Peyer's patch (tissue), 4 donors: ENCODE measurements at regions not wholly inside any gene's neighbourhood (a gene's known extent, or its start where the extent isn't known, plus 50 kb on each side); places are given as distances from the start of the nearest gene placed in this dataset.

Experiments used
- DNase-seq, 3 donors: peaks; one replicate each; pipeline ENCODE4 v3.0.0-alpha.2; 2017 to 2019
- H3K27ac ChIP-seq, 4 donors: fragments of 200-600 bp; sonication (generic); one replicate each; pipeline ENCODE4 v1.5.1; 2016 to 2019
- H3K27me3 ChIP-seq, 2 donors: fragments of 200-600 bp; sonication (generic); one replicate each; pipeline ENCODE4 v1.5.1; 2019
- H3K36me3 ChIP-seq, 3 donors: fragments of 200-600 bp; sonication (generic); one replicate each; pipeline ENCODE4 v1.5.1; 2016 to 2019
- H3K4me1 ChIP-seq, 4 donors: fragments of 200-600 bp; sonication (generic); one replicate each; pipeline ENCODE4 v1.5.1; 2016 to 2019
- H3K4me3 ChIP-seq, 4 donors: fragments of 200-600 bp; sonication (generic); 1 replicate in 3 of 4; 2 replicates in 1 of 4; pipeline ENCODE4 v1.5.1; 2016 to 2019; ENCODE audit warnings: mild to moderate bottlenecking in 1 of 4
- H3K9me3 ChIP-seq, 4 donors: fragments of 200-600 bp; sonication (generic); one replicate each; pipeline ENCODE4 v1.5.1; 2016 to 2019; ENCODE audit warnings: mild to moderate bottlenecking in 1 of 4
- POLR2A ChIP-seq, 2 donors: fragments of 450-650 bp; IDR thresholded peaks; one replicate each; pipeline ENCODE4 v1.5.1; 2017; ENCODE audit warnings: antibody characterized with exemption in 2 of 2, mild to moderate bottlenecking in 2 of 2, moderate library complexity in 2 of 2
- TF ChIP-seq, protein P1 (sequence below), 6 experiments: fragments of 450-650 bp in 4 of 6; fragments of 200-600 bp in 2 of 6; sonication (generic) in 1 of 6; IDR thresholded peaks; one replicate each; pipeline ENCODE4 v1.5.1; 2017 to 2019; ENCODE audit warnings: antibody characterized with exemption in 6 of 6, mild to moderate bottlenecking in 3 of 6, moderate library complexity in 1 of 6

DNA sequence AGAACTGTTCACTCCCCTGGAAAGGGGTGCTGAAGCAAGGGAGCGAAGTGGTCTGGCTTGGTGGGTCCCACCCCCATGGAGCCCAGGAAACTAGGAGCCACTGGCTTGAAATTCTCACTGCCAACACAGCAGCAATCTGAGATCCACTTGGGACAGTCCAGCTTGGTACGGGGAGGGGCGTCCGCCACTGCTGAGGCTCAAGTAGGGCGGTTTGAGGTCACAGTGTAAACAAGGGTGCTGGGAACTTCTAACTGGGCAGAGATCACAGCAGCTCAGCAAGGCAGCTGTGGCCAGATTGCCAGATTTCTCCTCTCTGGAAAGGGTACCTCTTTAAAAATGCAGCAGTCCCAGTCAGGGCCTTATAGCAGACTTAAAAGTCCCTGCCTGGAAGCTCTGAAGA, 53.9 kb upstream of the GALNTL6 start:
- Histone ChIP-seq H3K27ac (no peak overlapping the region), H3K27me3 (no peaks in the 10 kb centered on the region), H3K9me3 (no peaks in the 10 kb centered on the region), H3K4me3 (no peak overlapping the region), H3K36me3 (no peaks in the 10 kb centered on the region), H3K4me1 (no peaks in the 10 kb centered on the region)
- TF ChIP-seq POLR2A (IDR thresholded peaks at IDR 0.05) = no peak
- TF ChIP-seq, protein P1, sequence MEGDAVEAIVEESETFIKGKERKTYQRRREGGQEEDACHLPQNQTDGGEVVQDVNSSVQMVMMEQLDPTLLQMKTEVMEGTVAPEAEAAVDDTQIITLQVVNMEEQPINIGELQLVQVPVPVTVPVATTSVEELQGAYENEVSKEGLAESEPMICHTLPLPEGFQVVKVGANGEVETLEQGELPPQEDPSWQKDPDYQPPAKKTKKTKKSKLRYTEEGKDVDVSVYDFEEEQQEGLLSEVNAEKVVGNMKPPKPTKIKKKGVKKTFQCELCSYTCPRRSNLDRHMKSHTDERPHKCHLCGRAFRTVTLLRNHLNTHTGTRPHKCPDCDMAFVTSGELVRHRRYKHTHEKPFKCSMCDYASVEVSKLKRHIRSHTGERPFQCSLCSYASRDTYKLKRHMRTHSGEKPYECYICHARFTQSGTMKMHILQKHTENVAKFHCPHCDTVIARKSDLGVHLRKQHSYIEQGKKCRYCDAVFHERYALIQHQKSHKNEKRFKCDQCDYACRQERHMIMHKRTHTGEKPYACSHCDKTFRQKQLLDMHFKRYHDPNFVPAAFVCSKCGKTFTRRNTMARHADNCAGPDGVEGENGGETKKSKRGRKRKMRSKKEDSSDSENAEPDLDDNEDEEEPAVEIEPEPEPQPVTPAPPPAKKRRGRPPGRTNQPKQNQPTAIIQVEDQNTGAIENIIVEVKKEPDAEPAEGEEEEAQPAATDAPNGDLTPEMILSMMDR (IDR thresholded peaks at IDR 0.05) = no peak
- no peak for DNase-seq

DNA sequence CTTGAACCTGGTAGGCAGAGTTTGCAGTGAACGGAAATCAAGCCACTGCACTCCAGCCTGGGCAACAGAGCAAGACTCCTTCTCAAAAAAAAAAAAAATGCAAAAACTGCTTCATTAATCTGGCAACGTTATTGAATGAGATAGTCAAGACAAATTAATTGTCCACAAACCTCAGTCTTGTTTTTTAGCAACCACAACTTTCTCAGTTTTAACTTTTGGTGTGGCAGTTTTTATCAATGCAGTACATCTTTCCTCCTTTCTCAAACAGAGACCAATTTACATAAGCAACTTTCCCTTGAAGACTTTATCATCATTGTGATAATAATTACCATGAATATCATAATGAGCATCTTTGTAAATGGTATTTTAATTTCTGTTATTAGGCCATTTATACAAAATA, 61.7 kb upstream of the GALNTL6 start:
- Histone ChIP-seq H3K36me3 (no peaks in the 10 kb centered on the region), H3K4me1 (no peaks in the 10 kb centered on the region), H3K27ac (no peak overlapping the region), H3K4me3 (no peak overlapping the region), H3K27me3 (no peaks in the 10 kb centered on the region), H3K9me3 (no peaks in the 10 kb centered on the region)
- DNase-seq = no peak
- no peak for TF ChIP-seq POLR2A (IDR thresholded peaks at IDR 0.05)
- TF ChIP-seq, protein P1 (IDR thresholded peaks at IDR 0.05) = no peak

DNA sequence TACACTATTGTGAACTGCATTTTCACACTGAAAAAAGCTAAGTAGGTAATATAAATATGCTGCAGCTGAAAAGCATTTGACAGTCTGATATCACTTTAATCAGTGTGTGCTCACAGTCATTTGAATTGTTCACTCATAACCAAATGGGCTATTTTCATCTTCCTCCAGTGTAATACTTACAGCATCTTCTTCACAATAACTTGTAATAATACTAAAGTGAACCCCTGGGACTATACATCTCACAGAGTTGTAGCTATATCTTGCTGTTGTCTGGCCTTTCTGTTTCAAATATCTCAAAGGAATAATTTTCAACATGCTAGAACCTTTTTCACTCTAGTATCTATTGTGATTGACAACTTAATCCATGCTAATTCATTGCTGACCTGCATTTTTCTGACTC, 66.8 kb upstream of the GALNTL6 start:
- TF ChIP-seq POLR2A (IDR thresholded peaks at IDR 0.05) = no peak
- no peak overlapping the region for H3K27ac ChIP-seq
- H3K4me3 ChIP-seq = no peak overlapping the region
- DNase-seq = no peak
- H3K9me3 ChIP-seq = no peaks in the 10 kb centered on the region
- H3K4me1 ChIP-seq = no peaks in the 10 kb centered on the region
- H3K36me3 ChIP-seq = no peaks in the 10 kb centered on the region
- no peaks in the 10 kb centered on the region for H3K27me3 ChIP-seq

DNA sequence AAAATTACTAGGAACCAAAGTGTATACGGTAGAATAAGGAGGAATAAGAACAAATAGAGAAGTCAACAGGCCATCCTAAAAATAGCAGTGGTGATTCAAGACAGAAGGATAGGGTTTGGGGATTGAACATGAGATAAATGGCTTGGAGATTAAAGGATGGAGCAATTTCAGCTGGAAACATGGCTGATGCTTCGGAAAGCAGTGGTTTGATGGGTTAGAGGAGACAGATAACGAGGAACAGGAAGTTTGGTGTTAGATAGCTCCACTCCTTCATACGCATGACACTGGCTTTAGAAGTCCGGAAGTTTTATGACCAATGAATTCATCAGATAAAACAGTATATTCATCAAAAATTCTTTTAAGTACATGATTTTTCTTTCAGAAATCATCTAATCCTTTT, 70.8 kb upstream of the GALNTL6 start:
- no peak overlapping the region for H3K4me3 ChIP-seq
- no peak for DNase-seq
- TF ChIP-seq, protein P1 (IDR thresholded peaks at IDR 0.05) = no peak
- TF ChIP-seq POLR2A (IDR thresholded peaks at IDR 0.05) = no peak
- no peaks in the 10 kb centered on the region for H3K36me3 ChIP-seq
- no peaks in the 10 kb centered on the region for H3K9me3 ChIP-seq
- H3K27ac ChIP-seq = no peak overlapping the region
- no peaks in the 10 kb centered on the region for H3K4me1 ChIP-seq
- no peaks in the 10 kb centered on the region for H3K27me3 ChIP-seq

DNA sequence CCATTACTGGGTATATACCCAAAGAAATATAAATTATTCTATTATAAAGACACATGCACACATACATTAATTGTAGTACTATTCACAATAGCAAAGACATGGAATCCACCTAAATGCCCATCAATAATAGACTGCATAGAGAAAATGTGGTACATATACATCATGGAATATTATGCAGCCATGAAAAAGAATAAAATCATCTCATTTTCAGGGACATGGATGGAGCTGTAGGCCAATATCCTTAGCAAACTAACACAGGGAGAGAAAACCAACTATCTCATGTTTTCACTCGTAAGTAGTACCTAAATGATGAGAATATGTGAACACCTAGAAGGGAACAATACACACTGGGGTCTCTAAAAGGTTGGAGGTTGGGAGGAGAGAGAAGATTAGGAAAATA, 86.0 kb upstream of the GALNTL6 start:
- Histone ChIP-seq H3K4me1 (no peaks in the 10 kb centered on the region), H3K36me3 (no peaks in the 10 kb centered on the region), H3K27me3 (no peaks in the 10 kb centered on the region), H3K9me3 (no peaks in the 10 kb centered on the region), H3K4me3 (no peak overlapping the region), H3K27ac (no peak overlapping the region)
- TF ChIP-seq, protein P1 (IDR thresholded peaks at IDR 0.05) = no peak
- no peak for TF ChIP-seq POLR2A (IDR thresholded peaks at IDR 0.05)
- DNase-seq = no peak

DNA sequence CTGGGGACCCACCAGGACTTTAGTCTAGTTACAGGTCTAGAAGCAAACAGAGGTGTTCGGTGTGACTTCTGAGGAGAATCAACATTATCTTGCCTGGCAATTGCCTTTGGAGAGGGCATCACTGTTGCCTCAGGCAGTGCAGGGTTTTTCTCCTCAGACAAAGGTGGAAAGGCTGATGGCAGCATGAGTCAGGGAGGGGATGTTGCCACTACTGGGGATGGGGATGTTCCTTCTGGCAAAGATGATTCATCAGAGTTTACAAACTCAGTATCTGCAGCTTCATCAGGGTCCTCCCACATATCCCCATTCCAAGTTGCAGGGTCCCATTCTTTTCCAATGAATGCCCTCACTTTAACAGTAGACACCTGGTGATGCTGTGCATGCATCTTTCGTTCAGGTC, 91.3 kb upstream of the GALNTL6 start:
- no peak overlapping the region for H3K27ac ChIP-seq
- no peak for DNase-seq
- H3K9me3 ChIP-seq = no peaks in the 10 kb centered on the region
- no peaks in the 10 kb centered on the region for H3K4me1 ChIP-seq
- H3K4me3 ChIP-seq = no peak overlapping the region
- H3K36me3 ChIP-seq = no peaks in the 10 kb centered on the region
- TF ChIP-seq, protein P1 (IDR thresholded peaks at IDR 0.05) = no peak
- no peak for TF ChIP-seq POLR2A (IDR thresholded peaks at IDR 0.05)
- H3K27me3 ChIP-seq = no peaks in the 10 kb centered on the region
